Kasumi-1 (cell line): ENCODE measurements at regions not wholly inside any gene's neighbourhood (a gene's known extent, or its start where the extent isn't known, plus 50 kb on each side); places are given as distances from the start of the nearest gene placed in this dataset.
"Not testable (repeated sequence)": the region's sequence is repeated elsewhere in the genome, so short reads cannot be mapped to it uniquely, and the experiment has no call there.

Experiments used
- DNase-seq, 2 experiments: peaks; one replicate each; lab custom pipeline; 2025; lab: John Stamatoyannopoulos, UW

DNA sequence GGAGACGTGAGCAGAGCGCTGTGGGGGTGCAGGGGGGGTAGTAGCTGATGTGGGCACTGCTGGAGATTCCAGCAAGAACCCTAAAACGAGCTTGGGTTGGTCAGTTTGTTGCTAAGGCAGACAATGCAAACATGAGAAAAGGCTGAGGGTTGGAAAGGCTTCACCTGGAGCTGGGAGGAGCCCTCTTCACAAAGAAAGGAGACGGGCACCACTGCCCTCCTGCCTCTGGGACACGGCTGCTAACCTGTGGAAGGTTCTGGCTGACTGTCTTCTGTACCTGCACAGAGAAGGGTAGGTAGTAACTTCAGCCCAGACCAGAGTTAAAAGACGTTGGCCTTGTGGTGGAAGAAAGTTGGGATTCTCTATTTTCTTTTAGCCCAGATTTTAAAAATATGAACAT is 108.7 kb downstream of the SUCLA2 start:
- no peak for DNase-seq

DNA sequence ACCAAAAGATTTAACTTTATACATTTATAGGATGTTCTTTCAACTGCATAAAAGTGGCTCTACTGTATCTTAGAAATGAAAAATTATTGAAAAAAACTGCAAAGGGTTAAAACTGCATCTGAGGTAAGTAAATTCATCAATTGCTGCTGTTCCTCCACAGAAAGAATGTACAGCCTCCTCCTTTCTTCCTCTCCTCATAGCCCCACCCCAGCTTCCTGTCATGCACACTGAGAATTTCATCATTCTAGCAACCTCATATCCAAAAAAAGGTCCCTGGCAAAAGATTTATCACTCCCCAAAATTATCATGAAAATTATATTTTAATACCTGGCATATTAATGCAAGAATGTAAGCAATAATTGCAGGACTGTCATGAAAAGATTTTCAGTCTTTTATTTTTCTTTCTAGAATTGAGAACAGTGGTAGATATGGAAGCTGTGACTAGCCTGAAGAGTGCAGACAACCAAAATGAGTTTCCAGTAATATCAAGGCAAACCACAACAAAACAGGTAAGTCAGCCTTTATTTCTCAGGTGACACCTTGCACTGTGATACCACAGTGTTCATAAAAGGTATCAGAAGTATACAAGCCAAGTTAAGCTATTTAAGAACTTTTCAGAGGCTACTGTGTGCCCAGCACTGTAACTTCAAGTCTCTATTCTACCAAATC is 110.8 kb downstream of the SUCLA2 start:
- no peak for DNase-seq

GRCh38 chr13:47886314-47886713 is 114.8 kb downstream of the SUCLA2 start:
- DNase-seq: no peak

DNA sequence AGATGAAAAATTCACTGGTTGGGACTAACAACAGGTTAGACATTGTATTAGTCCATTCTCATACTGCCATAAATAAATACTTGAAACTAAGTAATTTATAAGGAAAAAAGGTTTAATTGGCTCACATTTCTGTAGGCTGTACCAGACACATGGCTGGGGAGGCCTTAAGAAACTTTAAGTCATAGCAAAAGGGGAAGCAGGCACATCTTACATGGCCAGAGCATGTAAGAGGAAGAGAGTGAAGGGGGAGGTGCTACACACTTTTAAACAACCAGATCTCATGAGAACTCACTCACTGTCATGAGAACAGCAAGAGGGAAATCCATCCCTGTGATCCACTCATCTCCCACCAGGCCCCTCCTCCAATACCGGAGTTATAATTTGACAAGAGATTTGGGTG is 125.9 kb downstream of the SUCLA2 start:
- peak; percentile 43 to 51 for DNase-seq

GRCh38 chr13:47873987-47874386 is 127.1 kb downstream of the SUCLA2 start:
- DNase-seq: not testable (repeated sequence)

DNA sequence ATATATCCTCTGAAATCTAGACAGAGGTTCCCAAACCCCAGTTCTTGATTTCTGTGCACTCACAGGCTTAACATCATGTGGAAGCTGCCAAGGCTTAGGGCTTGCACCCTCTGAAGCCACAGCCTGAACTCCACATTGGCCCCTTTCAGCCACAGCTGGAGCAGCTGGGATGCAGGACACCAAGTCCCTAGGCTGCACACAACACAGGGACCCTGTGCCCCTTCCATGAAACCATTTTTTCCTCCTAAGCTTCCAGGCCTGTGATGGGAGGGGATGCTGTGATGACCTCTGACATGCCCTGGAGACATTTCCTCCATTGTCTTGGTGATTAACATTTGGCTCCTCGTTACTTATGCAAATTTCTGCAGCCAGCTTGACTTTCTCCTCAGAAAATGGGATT is 127.8 kb downstream of the SUCLA2 start:
- not testable (repeated sequence) for DNase-seq

DNA sequence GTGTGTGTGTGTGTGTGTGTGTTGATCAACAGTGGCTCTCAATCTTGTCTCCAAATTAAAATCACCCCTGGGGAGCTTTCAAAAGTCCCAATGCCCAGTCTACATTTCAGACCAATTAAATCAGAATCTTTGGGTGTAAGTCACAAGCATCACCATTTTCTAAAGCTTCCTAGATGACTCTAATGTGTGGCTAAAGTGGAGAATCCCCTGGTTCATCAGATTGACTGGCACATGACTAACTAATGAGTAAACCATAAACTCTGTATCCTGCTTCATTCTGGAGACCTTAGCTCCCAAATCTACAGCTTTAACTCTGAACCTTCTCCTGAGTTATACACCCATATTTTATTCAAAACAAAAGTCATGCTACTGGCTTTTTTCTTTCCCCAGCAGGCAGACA is 131.3 kb downstream of the SUCLA2 start:
- no peak for DNase-seq

GRCh38 chr13:47865883-47866282 is 135.2 kb downstream of the SUCLA2 start:
- DNase-seq: no peak

GRCh38 chr13:47862841-47863240 is 138.2 kb downstream of the SUCLA2 start:
- no peak for DNase-seq

- no peak for DNase-seq
Observed at GRCh38 chr13:47859165-47859564, 141.9 kb downstream of the SUCLA2 start.

- no peak for DNase-seq
Observed at GRCh38 chr13:47858042-47859025, 142.7 kb downstream of the SUCLA2 start.

- no peak for DNase-seq
Observed at GRCh38 chr13:47853236-47853635, 147.8 kb downstream of the SUCLA2 start.

- DNase-seq: no peak
Observed at GRCh38 chr13:47846886-47847285, 154.2 kb downstream of the SUCLA2 start.

DNA sequence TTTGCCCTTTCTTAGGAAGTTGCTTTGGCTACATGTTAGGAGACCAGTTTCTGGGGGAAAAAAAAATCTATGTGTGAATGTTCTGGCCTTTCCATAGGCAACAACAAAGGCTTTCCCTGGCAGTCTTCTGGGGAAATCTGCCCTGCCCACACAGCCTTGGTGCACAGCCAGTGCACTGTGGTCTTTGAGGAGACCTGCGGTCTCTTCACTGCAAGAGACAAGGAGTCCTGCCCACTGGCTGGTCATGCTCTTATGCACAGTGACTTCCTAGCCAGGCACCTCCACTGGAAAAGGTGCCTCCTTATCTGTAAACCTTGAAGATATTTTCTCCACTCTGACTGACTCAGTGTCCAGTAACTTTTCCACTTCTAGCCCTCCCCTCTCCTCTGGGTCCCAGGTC is 155.1 kb downstream of the SUCLA2 start:
- DNase-seq: no peak

- no peak for DNase-seq
Observed at GRCh38 chr13:47843005-47843404, 158.1 kb downstream of the SUCLA2 start.

DNA sequence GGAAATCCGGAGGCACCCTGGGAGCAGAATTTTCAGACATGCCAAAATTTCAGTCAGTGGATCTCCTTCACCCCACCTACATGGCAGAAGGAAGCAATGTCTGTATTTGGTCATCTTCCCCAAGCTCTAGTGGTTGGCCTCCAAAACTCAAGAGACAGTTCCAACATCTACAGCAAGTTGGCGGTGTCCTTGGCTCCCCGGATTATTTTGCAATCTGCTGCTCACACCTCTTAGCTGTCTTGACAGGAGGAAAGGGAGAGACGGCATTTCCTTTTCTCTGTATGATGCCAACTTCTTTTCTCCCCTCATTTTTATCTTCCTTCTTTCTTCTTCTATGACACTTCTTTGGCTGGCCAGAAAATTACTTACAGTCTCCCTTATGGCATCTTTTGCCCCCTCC is 159.9 kb downstream of the SUCLA2 start:
- DNase-seq: no peak

DNA sequence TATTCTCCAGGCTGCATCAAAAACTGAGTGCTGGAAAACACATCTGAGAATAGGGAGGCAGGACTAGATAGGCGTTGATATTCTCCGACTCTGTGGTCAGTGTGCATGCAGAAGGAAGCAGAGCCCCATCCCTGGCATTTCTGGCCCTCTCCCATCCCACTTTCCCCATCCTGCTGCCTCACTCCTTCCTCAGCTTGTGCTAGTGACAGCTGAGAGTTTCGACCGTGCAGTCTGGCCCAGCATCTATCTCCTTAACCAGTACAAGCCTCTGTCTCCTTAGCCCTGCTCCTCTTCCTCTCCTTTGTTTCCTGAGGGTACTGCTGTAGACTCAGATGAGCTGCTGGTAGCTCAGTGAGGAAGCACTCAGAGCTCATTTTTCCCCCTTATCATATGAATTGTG is 163.2 kb downstream of the SUCLA2 start:
- DNase-seq: no peak

DNA sequence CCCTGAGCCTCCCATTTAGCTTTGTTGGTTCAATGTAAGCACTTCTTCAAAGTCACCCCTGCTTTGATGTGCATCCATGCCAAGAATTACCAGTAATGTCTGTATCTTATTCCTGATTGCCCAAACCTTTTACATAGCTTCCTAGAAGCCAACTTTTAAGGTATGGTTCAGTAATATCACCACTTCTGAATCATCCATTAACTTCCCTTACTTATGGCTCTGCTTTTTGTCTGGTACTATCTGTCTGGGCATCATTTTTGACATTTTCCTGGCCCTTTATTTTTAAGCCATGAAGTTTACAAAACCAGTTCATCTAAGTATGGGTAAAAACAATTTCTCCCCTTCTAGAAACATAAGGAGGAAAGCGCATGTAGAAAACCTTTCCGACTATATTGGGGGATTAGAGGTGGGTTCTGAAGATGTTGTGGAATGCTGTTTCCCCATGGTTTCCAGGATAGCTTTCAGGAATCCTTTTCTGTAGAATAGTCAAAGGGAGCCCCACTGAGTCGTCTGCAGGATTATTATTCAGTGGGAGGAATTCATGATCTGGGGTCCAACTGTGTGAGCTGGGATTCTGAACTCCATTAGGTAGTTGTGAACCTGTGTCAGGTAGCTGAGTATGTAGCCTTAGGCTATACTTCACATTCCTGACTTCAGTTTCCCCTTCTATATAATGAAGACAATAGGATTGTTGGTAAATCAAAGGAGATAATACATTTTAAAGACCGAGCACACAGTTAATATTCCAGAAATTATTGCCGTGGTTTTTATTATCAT is 163.8 kb downstream of the SUCLA2 start:
- no peak for DNase-seq

DNA sequence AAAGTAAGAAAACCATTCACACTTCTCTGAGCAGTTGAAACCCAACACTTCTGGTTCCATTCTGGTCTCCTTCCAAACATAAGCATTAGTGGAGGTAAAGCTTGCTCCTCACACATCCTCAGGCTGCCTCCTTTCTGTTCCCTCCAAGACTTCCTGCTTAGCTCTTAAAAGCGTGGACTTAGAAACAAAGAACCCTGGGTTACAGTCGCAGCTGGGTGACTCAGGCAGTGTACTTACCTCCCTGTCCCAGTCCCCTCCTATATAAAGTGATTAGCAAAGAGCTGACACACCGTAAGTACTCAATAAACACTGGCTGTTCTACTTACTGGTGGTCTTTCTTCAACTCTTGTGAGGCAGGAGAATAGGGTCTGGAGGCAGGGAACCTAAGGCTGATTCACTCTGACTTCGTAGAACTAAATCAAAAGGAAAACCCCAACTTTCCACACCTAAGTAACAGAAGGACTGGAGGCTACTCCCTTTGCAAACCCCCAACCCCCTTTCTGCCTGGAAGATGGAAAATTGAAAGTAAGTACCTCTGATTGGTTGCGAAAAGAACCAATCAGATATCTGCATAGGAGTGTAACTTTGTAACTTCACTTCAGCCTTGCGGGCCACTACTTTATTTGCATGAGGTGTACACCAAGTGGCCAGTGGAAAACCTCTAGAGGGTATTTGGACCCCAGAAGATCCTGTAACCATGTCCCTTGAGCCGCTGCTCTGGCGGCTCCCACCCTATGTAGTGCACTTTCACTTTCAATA is 165.4 kb downstream of the SUCLA2 start:
- DNase-seq: no peak

GRCh38 chr13:47832458-47832972 is 168.6 kb downstream of the SUCLA2 start:
- no peak for DNase-seq

- no peak for DNase-seq
Observed at GRCh38 chr13:47831265-47831664, 169.8 kb downstream of the SUCLA2 start.
